ENCODE measurements at regions not wholly inside any gene's neighbourhood (a gene's known extent, or its start where the extent isn't known, plus 50 kb on each side); places are given as distances from the start of the nearest gene placed in this dataset.

DNA sequence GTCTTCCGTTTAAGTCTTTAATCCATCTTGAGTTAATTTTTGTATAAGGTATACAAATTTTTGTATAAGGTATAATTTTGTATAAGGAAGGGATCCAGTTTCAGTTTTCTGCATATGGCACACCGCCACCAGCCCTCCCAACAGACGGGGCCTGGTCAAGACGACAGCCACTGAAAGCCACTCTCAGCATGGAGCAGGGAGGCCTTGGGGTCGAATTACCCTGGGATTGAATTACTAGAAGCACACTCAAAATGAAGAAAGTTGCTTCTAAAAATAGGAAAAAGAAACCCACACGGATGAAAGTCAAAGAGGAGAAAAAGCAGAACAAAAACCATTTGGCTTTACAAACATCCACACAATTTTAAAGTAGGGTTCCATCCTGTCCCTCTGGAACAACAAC is 586.2 kb upstream of the ADAMTS16 start:
- TF ChIP-seq, protein P1, sequence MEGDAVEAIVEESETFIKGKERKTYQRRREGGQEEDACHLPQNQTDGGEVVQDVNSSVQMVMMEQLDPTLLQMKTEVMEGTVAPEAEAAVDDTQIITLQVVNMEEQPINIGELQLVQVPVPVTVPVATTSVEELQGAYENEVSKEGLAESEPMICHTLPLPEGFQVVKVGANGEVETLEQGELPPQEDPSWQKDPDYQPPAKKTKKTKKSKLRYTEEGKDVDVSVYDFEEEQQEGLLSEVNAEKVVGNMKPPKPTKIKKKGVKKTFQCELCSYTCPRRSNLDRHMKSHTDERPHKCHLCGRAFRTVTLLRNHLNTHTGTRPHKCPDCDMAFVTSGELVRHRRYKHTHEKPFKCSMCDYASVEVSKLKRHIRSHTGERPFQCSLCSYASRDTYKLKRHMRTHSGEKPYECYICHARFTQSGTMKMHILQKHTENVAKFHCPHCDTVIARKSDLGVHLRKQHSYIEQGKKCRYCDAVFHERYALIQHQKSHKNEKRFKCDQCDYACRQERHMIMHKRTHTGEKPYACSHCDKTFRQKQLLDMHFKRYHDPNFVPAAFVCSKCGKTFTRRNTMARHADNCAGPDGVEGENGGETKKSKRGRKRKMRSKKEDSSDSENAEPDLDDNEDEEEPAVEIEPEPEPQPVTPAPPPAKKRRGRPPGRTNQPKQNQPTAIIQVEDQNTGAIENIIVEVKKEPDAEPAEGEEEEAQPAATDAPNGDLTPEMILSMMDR (IDR thresholded peaks at IDR 0.05; ENCODE audit: low read length), result no peak
- TF ChIP-seq EZH2 (optimal IDR thresholded peaks at IDR 0.05; ENCODE audit: low read depth, low read length) (no peak), EZH2phosphoT487 (IDR thresholded peaks at IDR 0.05; ENCODE audit: low read length) (no peak)

Measured in MM.1S (cell line).